HCT116 (cell line): ENCODE measurements at regions not wholly inside any gene's neighbourhood (a gene's known extent, or its start where the extent isn't known, plus 50 kb on each side); places are given as distances from the start of the nearest gene placed in this dataset.

ENCODE experiments used
- ATAC-seq: fragments of 200-7000 bp; cut with Tn5 transposase; 2 replicates; pipeline ENCODE4 v1.9.1; 2020; ENCODE audit warnings: mild to moderate bottlenecking, moderate library complexity
- BruUV-seq: library from RNA; stranded (reverse); fragments of 400-500 nt; replicated peaks from 2 replicates; lab custom pipeline; 2021; lab: Mats Ljungman, UMichigan
- CTCF ChIA-PET: fragments of 300-600 bp; sonication (Branson Sonifier 250); formaldehyde crosslinking; loops from one replicate; lab custom pipeline; 2021; ENCODE audit warnings: antibody characterized with exemption; lab: Charles Lee
- POLR2A ChIA-PET: fragments of 300-600, 350-600 bp; sonication (Branson Sonifier 250); formaldehyde crosslinking; loops from one replicate; lab custom pipeline; 2021; ENCODE audit warnings: antibody characterized with exemption; lab: Charles Lee
- RAD21 ChIA-PET, 2 experiments: fragments of 300-600 bp; sonication (Branson Sonifier 250); formaldehyde crosslinking; loops; one replicate each; lab custom pipeline; 2023; ENCODE audit warnings: low total read pairs in 2 of 2; ENCODE audit not compliant: uncharacterized antibody in 2 of 2, unreplicated experiment in 2 of 2, low non-redundant PET in 1 of 2; lab: Charles Lee
- DNase-seq: peaks from one replicate; pipeline ENCODE4 v3.0.0-alpha.2; 2010; ENCODE audit warnings: low read depth, low spot score
- H2AFZ ChIP-seq: fragments of 200-600 bp; shearing (Covaris generic), sonication (generic); 2 replicates; pipeline ENCODE4 v1.6.1; 2017; ENCODE audit warnings: low read depth, mixed run types, mixed read lengths, antibody characterized with exemption, low read length; ENCODE audit not compliant: poor library complexity, severe bottlenecking
- H3K27ac ChIP-seq: 2 replicates; pipeline ENCODE4 v1.5.1; 2012; ENCODE audit warnings: low read depth, low read length
- H3K27me3 ChIP-seq: fragments of 200-600 bp; sonication (generic); 2 replicates; pipeline ENCODE4 v1.6.1; 2016; ENCODE audit warnings: mixed run types, low read length, mixed read lengths; ENCODE audit not compliant: insufficient read depth
- H3K36me3 ChIP-seq, 2 experiments: fragments of 200-500 bp in 1 of 2; fragments of 200-600 bp in 1 of 2; sonication (Bioruptor generic) in 1 of 2; sonication (generic) in 1 of 2; 2 replicates each; pipeline versions ENCODE4 v1.5.1 to v1.6.1; 2014 to 2016; ENCODE audit warnings: low read length in 2 of 2, inconsistent platforms in 1 of 2, mixed read lengths in 1 of 2, mixed run types in 1 of 2; ENCODE audit not compliant: insufficient read depth in 2 of 2, control insufficient read depth in 1 of 2
- H3K4me1 ChIP-seq, 2 experiments: fragments of 200-600 bp in 1 of 2; sonication (generic) in 1 of 2; 2 replicates each; pipeline versions ENCODE4 v1.5.1 to v1.6.1; 2012 to 2017; ENCODE audit warnings: low read length in 2 of 2, inconsistent platforms in 1 of 2, mild to moderate bottlenecking in 1 of 2, mixed read lengths in 1 of 2, mixed run types in 1 of 2, moderate library complexity in 1 of 2; ENCODE audit not compliant: insufficient read depth in 2 of 2, control insufficient read depth in 1 of 2
- H3K4me2 ChIP-seq: fragments of 200-600 bp; sonication (generic); 2 replicates; pipeline ENCODE4 v1.6.1; 2017; ENCODE audit warnings: mixed run types, low read length, mixed read lengths
- H3K4me3 ChIP-seq, 2 experiments: fragments of 200-600 bp in 1 of 2; sonication (generic) in 1 of 2; replicated peaks in 1 of 2; 2 replicates each; pipeline ENCODE4 v1.5.1; 2011 to 2016; ENCODE audit warnings: low read length in 2 of 2, control low read depth in 1 of 2, low read depth in 1 of 2, mild to moderate bottlenecking in 1 of 2, mixed read lengths in 1 of 2, mixed run types in 1 of 2
- H3K79me2 ChIP-seq: fragments of 200-600 bp; sonication (generic); 2 replicates; pipeline ENCODE4 v1.6.1; 2017; ENCODE audit warnings: mild to moderate bottlenecking, mixed run types, low read length, moderate library complexity, mixed read lengths; ENCODE audit not compliant: insufficient read depth
- H3K9ac ChIP-seq: fragments of 200-600 bp; sonication (generic); 2 replicates; pipeline ENCODE4 v1.6.1; 2016; ENCODE audit warnings: low read length, mixed read lengths
- H3K9me2 ChIP-seq: fragments of 200-600 bp; sonication (generic), shearing (Covaris generic); 2 replicates; pipeline ENCODE4 v1.6.1; 2017; ENCODE audit warnings: mixed run types, mild to moderate bottlenecking, moderate library complexity; ENCODE audit not compliant: insufficient read depth
- H3K9me3 ChIP-seq, 2 experiments: fragments of 200-500 bp in 1 of 2; fragments of 200-600 bp in 1 of 2; sonication (Bioruptor generic) in 1 of 2; sonication (generic) in 1 of 2; 2 replicates each; pipeline ENCODE4 v1.6.1; 2014 to 2017; ENCODE audit warnings: low read length in 2 of 2, mixed read lengths in 2 of 2, inconsistent platforms in 1 of 2, low read depth in 1 of 2, mild to moderate bottlenecking in 1 of 2, mixed run types in 1 of 2, moderate library complexity in 1 of 2; ENCODE audit not compliant: control insufficient read depth in 1 of 2, insufficient read depth in 1 of 2
- H4K20me1 ChIP-seq: fragments of 200-600 bp; sonication (generic), shearing (Covaris generic); 2 replicates; pipeline ENCODE4 v1.6.1; 2017; ENCODE audit warnings: mixed run types, mild to moderate bottlenecking, moderate library complexity; ENCODE audit not compliant: insufficient read depth
- ELF1 ChIP-seq: IDR thresholded peaks from 2 replicates; pipeline ENCODE4 v1.6.1; 2012; ENCODE audit warnings: low read depth, borderline replicate concordance
- EZH2 ChIP-seq: fragments of 200-600 bp; sonication (generic); IDR thresholded peaks from 2 replicates; pipeline ENCODE4 v1.6.1; 2017; ENCODE audit warnings: antibody characterized with exemption, mixed run types
- POLR2AphosphoS5 ChIP-seq: IDR thresholded peaks from 2 replicates; pipeline ENCODE4 v1.6.1; 2011; ENCODE audit warnings: mild to moderate bottlenecking, low read depth, low read length, moderate library complexity
- RAD21 ChIP-seq: IDR thresholded peaks from 2 replicates; pipeline ENCODE4 v1.6.1; 2012; ENCODE audit warnings: low read depth, mild to moderate bottlenecking
- SIN3A ChIP-seq: IDR thresholded peaks from 2 replicates; pipeline ENCODE4 v1.6.1; 2012; ENCODE audit warnings: low read depth
- SP1 ChIP-seq: IDR thresholded peaks from 2 replicates; pipeline ENCODE4 v1.6.1; 2012; ENCODE audit warnings: low read depth
- TCF7L2 ChIP-seq: IDR thresholded peaks from 2 replicates; pipeline ENCODE4 v1.7.0; 2011; ENCODE audit warnings: borderline replicate concordance, inconsistent platforms; ENCODE audit not compliant: insufficient read depth, insufficient read length; ENCODE audit errors: extremely low read depth
- ZFX ChIP-seq: fragments of 450-650 bp; IDR thresholded peaks from 2 replicates; pipeline ENCODE4 v1.6.1; 2017
- intact Hi-C: fragments of 100-400 bp; cut with micrococcal nuclease; formaldehyde crosslinking; loops from 2 replicates; pipeline ENCODE4 v1.10.0; 2022
- TF ChIP-seq, protein P1 (sequence below): IDR thresholded peaks from 2 replicates; pipeline ENCODE4 v1.6.1; 2012; ENCODE audit warnings: low read depth
- TF ChIP-seq, protein P2 (sequence below), 3 experiments: fragments of 200-600 bp in 1 of 3; sonication (generic) in 1 of 3; IDR thresholded peaks in 2 of 3; conservative IDR thresholded peaks in 1 of 3; 2 replicates each; pipeline ENCODE4 v1.5.1; 2012 to 2017; ENCODE audit warnings: low read depth in 2 of 3, low read length in 2 of 3, antibody characterized with exemption in 1 of 3, borderline replicate concordance in 1 of 3, control low read depth in 1 of 3, mild to moderate bottlenecking in 1 of 3, mixed read lengths in 1 of 3, mixed run types in 1 of 3, moderate library complexity in 1 of 3; ENCODE audit not compliant: insufficient read depth in 1 of 3
- TF ChIP-seq, protein P3 (sequence below): IDR thresholded peaks from 2 replicates; pipeline ENCODE4 v1.6.1; 2012

DNA sequence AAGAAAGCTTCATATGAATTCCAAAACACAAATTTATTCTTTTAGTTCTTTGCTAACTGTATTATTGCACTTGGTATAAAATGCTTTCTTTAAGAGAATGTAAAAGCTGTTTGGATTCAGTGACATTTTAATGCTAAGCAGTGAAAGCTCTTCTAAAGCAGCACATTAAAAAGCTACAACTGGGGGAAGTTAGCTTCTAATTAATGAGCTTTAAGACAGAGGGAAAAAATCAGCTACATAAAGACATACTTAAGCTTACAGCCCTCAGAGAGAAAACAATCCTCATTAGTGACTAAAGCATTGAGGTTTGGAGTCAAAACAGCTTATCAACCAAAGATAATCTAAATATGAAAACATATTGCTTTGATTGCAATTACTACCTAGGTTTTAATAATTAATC, 1222.2 kb upstream of the SPRY2 start:
- Histone ChIP-seq H3K27me3 (no peaks in the 10 kb centered on the region), H2AFZ (no peak overlapping the region), H3K4me3 (no peak overlapping the region), H3K9me2 (no peaks in the 10 kb centered on the region), H3K4me2 (no peak overlapping the region), H3K9me3 (no peaks in the 10 kb centered on the region), H4K20me1 (no peaks in the 10 kb centered on the region), H3K36me3 (no peaks in the 10 kb centered on the region), H3K79me2 (no peaks in the 10 kb centered on the region), H3K27ac (no peak overlapping the region), H3K9ac (no peak overlapping the region), H3K4me1 (no peaks in the 10 kb centered on the region)
- TF ChIP-seq POLR2AphosphoS5: no peak
- TF ChIP-seq, protein P1, sequence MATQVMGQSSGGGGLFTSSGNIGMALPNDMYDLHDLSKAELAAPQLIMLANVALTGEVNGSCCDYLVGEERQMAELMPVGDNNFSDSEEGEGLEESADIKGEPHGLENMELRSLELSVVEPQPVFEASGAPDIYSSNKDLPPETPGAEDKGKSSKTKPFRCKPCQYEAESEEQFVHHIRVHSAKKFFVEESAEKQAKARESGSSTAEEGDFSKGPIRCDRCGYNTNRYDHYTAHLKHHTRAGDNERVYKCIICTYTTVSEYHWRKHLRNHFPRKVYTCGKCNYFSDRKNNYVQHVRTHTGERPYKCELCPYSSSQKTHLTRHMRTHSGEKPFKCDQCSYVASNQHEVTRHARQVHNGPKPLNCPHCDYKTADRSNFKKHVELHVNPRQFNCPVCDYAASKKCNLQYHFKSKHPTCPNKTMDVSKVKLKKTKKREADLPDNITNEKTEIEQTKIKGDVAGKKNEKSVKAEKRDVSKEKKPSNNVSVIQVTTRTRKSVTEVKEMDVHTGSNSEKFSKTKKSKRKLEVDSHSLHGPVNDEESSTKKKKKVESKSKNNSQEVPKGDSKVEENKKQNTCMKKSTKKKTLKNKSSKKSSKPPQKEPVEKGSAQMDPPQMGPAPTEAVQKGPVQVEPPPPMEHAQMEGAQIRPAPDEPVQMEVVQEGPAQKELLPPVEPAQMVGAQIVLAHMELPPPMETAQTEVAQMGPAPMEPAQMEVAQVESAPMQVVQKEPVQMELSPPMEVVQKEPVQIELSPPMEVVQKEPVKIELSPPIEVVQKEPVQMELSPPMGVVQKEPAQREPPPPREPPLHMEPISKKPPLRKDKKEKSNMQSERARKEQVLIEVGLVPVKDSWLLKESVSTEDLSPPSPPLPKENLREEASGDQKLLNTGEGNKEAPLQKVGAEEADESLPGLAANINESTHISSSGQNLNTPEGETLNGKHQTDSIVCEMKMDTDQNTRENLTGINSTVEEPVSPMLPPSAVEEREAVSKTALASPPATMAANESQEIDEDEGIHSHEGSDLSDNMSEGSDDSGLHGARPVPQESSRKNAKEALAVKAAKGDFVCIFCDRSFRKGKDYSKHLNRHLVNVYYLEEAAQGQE: no peak
- no peak for TF ChIP-seq RAD21
- no peak for TF ChIP-seq ZFX
- TF ChIP-seq EZH2: no peak
- no peak for TF ChIP-seq ELF1
- ChIA-PET POLR2A (no interaction called here), RAD21 (no interaction called here), CTCF (no interaction called here)
- intact Hi-C loops: no loop called here
- no peak for ATAC-seq
- no peak for DNase-seq
- BruUV-seq: no TSS peak

DNA sequence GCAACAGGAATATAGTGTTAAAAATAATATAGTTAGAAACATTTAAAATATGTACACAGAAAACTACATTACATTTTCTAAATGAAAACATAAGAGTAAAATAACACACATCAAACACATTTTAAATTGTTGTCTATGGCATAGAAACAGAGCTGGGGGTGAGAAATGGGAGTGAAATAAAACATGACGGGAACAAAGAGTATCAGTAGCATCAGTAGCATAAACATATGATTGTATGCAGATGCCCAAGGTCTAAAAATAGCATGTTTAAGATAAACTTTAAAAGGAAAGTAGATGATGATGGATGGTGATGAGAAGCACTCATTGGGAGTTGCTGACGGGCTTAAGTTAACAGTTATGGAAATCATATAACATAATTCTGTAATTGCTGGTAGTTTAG, 1221.7 kb upstream of the SPRY2 start:
- Histone ChIP-seq H3K79me2 (no peaks in the 10 kb centered on the region), H4K20me1 (no peaks in the 10 kb centered on the region), H3K4me2 (no peak overlapping the region), H3K27ac (no peak overlapping the region), H3K4me3 (no peak overlapping the region), H3K9me2 (no peaks in the 10 kb centered on the region), H2AFZ (no peak overlapping the region), H3K36me3 (no peaks in the 10 kb centered on the region), H3K9me3 (no peaks in the 10 kb centered on the region), H3K9ac (no peak overlapping the region), H3K27me3 (no peaks in the 10 kb centered on the region), H3K4me1 (no peaks in the 10 kb centered on the region)
- ChIA-PET POLR2A (no interaction called here), CTCF (no interaction called here), RAD21 (no interaction called here)
- no TSS peak for BruUV-seq
- ATAC-seq (no peak), DNase-seq (no peak)
- intact Hi-C loops: no loop called here
- TF ChIP-seq, protein P1: no peak
- TF ChIP-seq SIN3A (no peak), TCF7L2 (no peak), SP1 (no peak)
- TF ChIP-seq, protein P2, sequence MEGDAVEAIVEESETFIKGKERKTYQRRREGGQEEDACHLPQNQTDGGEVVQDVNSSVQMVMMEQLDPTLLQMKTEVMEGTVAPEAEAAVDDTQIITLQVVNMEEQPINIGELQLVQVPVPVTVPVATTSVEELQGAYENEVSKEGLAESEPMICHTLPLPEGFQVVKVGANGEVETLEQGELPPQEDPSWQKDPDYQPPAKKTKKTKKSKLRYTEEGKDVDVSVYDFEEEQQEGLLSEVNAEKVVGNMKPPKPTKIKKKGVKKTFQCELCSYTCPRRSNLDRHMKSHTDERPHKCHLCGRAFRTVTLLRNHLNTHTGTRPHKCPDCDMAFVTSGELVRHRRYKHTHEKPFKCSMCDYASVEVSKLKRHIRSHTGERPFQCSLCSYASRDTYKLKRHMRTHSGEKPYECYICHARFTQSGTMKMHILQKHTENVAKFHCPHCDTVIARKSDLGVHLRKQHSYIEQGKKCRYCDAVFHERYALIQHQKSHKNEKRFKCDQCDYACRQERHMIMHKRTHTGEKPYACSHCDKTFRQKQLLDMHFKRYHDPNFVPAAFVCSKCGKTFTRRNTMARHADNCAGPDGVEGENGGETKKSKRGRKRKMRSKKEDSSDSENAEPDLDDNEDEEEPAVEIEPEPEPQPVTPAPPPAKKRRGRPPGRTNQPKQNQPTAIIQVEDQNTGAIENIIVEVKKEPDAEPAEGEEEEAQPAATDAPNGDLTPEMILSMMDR (IDR thresholded peaks at IDR 0.05 in 2 of 3, conservative IDR thresholded peaks at IDR 0.05 in 1 of 3; ENCODE audit: borderline replicate concordance in 1 of 3, insufficient read depth in 1 of 3, low read depth in 2 of 3, low read length in 2 of 3): no peak
- TF ChIP-seq, protein P3, sequence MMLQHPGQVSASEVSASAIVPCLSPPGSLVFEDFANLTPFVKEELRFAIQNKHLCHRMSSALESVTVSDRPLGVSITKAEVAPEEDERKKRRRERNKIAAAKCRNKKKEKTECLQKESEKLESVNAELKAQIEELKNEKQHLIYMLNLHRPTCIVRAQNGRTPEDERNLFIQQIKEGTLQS: no peak
